ENCODE measurements at regions not wholly inside any gene's neighbourhood (a gene's known extent, or its start where the extent isn't known, plus 50 kb on each side); places are given as distances from the start of the nearest gene placed in this dataset.

DNA sequence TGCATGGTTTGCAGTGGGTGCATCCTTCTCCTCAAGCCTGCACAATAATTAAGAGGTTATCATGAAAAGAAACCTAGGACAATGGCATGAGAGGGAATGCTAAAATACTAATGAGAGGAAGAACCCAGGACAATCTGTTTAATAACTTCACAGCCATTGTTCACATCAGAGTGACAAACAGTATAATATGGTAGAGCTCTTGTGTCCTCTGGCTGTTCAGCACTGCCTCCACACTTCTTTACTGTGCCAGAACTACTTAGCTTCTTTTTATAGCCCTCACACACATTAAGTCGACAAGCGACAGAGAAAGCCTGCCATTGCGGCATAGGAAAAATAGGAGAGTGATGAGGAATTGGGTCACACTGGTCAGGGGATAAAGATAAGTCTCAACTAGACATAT is 65.0 kb upstream of the MEIS2 start:
- TF ChIP-seq JUND (IDR thresholded peaks at IDR 0.05; ENCODE audit: low read depth) = no peak
- in situ Hi-C loops (cut with HindIII; ENCODE audit: low pct_unique_long_range_greater_than_20kb, low sequenced_read_pairs) = no loop called here
- no peak for DNase-seq (ENCODE audit: low read depth in 1 of 2, low spot score in 1 of 2)

DNA sequence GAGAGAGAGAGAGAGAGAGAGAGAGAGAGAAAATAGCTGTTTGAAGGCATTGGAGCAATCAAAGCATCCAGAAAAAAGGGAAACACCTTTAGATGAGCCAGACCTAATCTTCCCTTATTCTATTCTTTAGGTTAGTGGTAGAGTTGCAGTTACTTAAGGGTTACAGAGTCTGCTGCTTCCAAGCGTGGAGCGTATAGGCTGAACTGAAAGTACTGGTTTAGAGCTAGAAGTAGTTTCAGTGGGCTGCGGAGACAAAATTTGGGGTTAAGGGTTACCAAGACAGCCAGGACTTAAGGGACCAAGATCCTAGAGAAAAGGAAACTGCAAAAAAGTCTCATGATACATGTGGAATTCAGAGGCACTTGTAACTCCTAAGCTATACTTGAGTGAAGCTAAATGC is 66.1 kb upstream of the MEIS2 start:
- in situ Hi-C loops (cut with HindIII; ENCODE audit: low pct_unique_long_range_greater_than_20kb, low sequenced_read_pairs) = no loop called here
- TF ChIP-seq JUND (IDR thresholded peaks at IDR 0.05; ENCODE audit: low read depth) = no peak
- DNase-seq (ENCODE audit: low read depth in 1 of 2, low spot score in 1 of 2) = peak in 1 of 2 experiments; percentile 5

DNA sequence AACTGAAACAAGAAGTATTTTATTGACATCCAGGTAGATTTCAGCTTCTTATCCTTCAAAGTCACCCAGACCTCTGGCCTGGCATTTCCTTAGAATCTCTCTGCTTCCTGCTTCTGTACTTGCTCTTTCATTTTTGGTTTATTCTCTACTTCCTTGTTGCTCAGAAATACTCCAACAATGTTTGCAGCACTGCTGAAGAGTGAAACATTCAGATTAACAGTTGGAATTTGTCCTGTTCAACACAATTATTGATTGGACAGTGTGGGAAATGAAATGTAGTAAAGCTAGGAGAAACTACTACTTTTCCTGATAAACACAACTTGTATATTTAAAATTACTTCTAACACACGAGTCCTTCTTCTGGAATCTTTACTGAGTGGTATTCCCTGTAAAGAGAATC is 81.0 kb upstream of the MEIS2 start:
- no peak for TF ChIP-seq JUND (IDR thresholded peaks at IDR 0.05; ENCODE audit: low read depth)
- in situ Hi-C loops (cut with HindIII; ENCODE audit: low pct_unique_long_range_greater_than_20kb, low sequenced_read_pairs) = no loop called here
- no peak for DNase-seq (ENCODE audit: low read depth in 1 of 2, low spot score in 1 of 2)

DNA sequence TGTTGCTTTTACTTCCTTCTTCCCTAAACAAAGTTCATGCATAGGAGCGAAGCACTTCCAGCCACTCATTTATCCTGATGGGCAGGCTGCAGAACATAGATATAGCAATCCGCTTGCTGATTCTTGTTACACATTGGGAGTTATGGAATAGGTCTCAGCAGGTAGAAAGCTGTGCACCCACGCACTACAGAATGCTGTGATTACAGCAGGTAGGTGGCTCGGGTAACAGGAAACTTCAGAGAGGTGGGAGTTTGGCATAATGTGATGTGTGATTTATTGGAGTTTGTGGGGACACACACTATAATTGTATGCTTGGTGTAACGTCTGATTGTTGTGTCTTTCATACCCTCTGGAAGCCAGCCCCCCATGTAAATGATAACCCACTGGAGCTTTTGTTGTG is 99.2 kb upstream of the MEIS2 start:
- no peak for DNase-seq (ENCODE audit: low read depth in 1 of 2, low spot score in 1 of 2)
- in situ Hi-C loops (cut with HindIII; ENCODE audit: low pct_unique_long_range_greater_than_20kb, low sequenced_read_pairs) = no loop called here
- TF ChIP-seq JUND (IDR thresholded peaks at IDR 0.05; ENCODE audit: low read depth) = no peak

DNA sequence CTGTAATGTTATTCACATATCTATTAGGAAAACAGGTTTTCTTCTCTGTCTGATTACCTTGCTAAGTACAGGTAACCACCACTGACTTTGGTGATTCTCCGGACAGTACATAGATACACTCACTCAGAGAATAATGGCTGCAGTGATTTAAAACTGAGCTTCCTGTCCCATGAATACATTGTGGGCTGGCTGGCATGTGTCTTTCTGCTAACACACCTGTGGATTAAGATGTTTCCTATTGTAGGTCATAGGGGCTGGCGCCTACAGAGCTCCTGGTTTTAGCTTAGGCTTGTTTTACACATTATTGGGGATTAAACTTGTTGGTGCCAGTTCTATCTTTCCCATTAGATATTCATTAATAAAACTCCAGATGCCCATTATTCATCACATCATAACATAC is 102.7 kb upstream of the MEIS2 start:
- no peak for DNase-seq (ENCODE audit: low read depth in 1 of 2, low spot score in 1 of 2)
- no peak for TF ChIP-seq JUND (IDR thresholded peaks at IDR 0.05; ENCODE audit: low read depth)
- in situ Hi-C loops (cut with HindIII; ENCODE audit: low pct_unique_long_range_greater_than_20kb, low sequenced_read_pairs) = no loop called here

DNA sequence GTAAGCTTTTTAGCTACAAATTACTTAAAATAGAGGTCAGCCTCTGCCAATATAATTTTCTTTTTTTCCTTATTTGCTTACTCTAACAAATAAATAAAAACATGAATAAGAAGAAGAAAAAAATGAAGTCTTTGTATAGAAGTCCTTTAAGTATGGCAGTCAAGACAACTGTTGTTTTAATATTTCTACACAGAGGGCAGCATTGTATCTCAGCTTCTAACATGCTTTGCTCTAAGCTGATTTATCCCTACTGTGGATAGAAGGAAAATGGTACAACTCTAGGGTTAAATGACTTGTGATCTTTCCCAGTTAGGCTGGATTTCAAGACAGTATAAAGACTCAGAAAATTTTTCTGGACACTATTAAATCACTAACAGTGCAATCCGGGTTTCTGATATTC is 104.3 kb upstream of the MEIS2 start:
- TF ChIP-seq JUND (IDR thresholded peaks at IDR 0.05; ENCODE audit: low read depth) = no peak
- DNase-seq (ENCODE audit: low read depth in 1 of 2, low spot score in 1 of 2) = peak in 1 of 2 experiments; percentile 45
- in situ Hi-C loops (cut with HindIII; ENCODE audit: low pct_unique_long_range_greater_than_20kb, low sequenced_read_pairs) = no loop called here

DNA sequence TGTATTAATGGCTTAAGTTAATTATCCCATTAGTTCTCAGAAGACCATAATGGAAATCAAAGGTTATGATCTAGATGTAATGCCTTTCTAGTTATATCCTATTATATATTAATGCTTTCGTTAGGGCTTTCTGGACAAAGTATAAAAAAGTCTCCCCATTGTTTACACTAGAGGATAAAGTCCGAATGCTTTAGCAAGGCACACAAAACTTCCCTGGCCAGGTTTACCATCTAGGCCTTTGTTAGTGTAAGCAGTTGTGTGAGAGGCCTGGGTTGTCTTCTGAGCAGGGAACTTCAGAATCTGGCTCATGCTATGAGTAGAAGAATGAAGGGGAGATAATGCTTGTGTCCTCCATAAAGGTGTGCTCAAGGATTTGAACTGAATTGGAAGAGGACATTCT is 106.3 kb upstream of the MEIS2 start:
- in situ Hi-C loops (cut with HindIII; ENCODE audit: low pct_unique_long_range_greater_than_20kb, low sequenced_read_pairs) = no loop called here
- no peak for TF ChIP-seq JUND (IDR thresholded peaks at IDR 0.05; ENCODE audit: low read depth)
- no peak for DNase-seq (ENCODE audit: low read depth in 1 of 2, low spot score in 1 of 2)

DNA sequence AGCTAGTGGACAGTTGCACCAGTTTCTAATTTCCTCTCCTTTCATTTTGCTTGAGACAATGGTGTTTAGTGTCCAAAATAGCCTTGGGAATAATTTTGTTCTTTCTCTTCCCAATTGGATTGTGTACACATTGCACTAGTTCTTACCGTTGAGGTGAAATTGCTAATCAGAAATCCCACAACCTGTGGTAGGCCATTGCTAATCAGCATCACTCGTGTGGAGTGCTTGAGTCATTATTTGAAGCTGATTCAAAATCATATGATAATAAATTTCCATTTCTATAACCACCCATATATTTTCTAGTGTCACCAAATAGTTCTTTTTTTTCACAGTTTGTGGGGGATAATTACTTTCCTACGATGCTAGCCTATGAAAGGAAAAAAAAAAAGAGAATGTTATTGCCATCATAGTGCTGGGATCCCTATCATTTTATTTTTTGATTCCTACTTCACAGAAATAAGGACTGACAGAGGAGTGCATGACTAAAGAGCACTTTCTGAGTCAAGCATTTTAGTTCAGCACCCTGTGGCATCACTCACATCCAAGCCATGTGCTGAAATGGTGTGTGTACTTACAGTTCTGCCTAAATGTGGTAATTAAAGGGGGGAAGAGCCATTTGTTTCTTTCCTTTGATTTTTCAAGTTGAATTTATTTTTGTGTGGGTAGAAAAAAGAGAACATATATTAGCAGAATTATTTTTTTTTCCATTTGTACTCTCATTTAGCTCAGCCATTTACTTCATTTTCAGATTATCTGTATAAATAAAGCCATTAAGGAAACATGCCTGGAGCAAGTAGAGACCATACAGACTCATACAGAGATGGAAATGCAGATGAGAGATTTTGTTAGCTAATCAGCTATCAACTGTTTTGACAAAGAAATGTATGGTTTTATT is 108.0 kb upstream of the MEIS2 start:
- in situ Hi-C loops (cut with HindIII; ENCODE audit: low pct_unique_long_range_greater_than_20kb, low sequenced_read_pairs) = no loop called here
- DNase-seq (ENCODE audit: low read depth in 1 of 2, low spot score in 1 of 2) = no peak
- TF ChIP-seq JUND (IDR thresholded peaks at IDR 0.05; ENCODE audit: low read depth) = no peak

DNA sequence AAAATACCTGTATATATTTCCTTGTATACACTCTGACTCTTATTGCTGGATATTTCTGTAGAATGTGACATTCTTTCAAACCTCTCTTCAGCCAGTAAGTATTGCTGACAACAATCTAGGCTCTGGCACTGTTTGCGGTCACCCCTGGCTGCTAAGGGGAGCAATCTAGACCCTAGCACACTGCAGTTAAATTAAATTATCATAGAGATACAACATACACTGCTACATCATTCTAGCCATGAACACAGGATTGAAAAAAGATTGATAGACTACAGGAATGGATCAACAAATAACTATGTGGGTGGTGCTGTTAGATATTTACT is 108.7 kb upstream of the MEIS2 start:
- in situ Hi-C loops (cut with HindIII; ENCODE audit: low pct_unique_long_range_greater_than_20kb, low sequenced_read_pairs) = no loop called here
- DNase-seq (ENCODE audit: low read depth in 1 of 2, low spot score in 1 of 2) = no peak
- no peak for TF ChIP-seq JUND (IDR thresholded peaks at IDR 0.05; ENCODE audit: low read depth)

DNA sequence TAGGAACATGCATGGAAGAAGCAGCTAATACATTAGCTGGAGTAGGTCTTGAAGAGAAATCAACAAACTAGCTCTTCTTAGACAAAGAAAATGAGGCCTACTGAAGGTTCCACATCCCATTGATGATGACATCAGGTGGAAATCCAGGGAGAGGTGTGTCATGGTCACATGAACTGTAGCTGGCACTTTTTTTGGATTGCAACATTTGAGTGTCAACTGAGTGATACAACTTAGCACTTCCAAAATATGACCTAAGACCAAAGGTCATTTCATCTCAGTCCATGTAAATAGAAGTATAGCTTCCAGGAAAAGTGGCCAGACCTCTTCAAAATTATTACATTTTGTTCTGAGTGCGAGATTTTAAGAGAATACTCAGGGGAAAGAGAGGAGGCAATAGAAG is 117.2 kb upstream of the MEIS2 start:
- DNase-seq (ENCODE audit: low read depth in 1 of 2, low spot score in 1 of 2) = peak in 1 of 2 experiments; percentile 14
- in situ Hi-C loops (cut with HindIII; ENCODE audit: low pct_unique_long_range_greater_than_20kb, low sequenced_read_pairs) = no loop called here
- no peak for TF ChIP-seq JUND (IDR thresholded peaks at IDR 0.05; ENCODE audit: low read depth)

DNA sequence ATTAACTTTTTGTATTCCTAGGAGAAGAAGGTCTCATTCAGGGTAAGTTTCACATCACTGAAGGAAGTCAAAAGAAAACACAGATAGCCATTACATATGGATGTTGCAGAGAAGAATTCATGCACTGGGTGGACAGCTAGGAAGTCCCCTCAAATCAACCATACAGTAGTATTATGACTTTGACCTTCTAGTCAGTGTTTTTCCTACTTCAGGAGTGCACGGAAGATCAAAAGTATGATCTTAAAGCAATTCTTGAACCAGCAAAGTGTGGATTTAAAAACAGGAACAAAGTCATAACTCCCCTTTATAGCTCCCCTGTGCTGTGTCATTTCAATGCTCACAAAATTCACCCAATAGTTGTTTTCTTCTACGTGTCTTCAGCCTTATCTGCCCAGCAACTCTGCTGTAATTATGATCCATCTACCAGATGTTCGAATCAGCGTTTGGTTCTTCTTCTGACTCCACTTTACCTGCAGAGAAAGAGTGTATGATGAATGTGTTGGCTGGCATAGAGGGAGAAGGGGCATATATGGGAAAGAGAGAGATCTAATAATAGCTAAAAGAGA is 118.1 kb upstream of the MEIS2 start:
- DNase-seq (ENCODE audit: low read depth in 1 of 2, low spot score in 1 of 2) = no peak
- TF ChIP-seq JUND (IDR thresholded peaks at IDR 0.05; ENCODE audit: low read depth) = no peak
- in situ Hi-C loops (cut with HindIII; ENCODE audit: low pct_unique_long_range_greater_than_20kb, low sequenced_read_pairs) = no loop called here

DNA sequence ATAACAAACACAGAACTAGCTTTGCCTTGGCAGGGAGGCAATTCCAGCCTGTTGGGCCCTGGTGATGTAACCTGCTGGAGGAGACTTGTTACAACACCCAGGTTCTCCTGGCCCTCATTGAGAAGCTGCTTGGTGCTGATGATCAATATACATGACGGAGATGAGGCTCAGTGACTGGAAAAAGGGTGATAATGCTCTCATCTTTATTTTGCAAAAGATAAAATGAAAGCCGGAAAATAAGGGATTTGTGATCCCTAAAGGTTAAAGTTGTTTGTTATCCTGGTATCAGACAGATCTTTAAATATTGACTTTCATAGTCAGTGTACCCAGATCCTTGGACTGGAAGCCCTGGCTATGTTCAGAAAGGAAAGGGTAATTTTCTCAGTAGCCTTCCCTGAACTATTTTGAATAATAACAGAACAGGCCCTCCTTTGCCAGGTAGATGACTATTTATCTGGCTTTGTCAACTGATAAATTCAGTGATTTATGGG is 118.9 kb upstream of the MEIS2 start:
- TF ChIP-seq JUND (IDR thresholded peaks at IDR 0.05; ENCODE audit: low read depth) = no peak
- peak in 1 of 2 experiments; percentile 32 for DNase-seq (ENCODE audit: low read depth in 1 of 2, low spot score in 1 of 2)
- in situ Hi-C loops (cut with HindIII; ENCODE audit: low pct_unique_long_range_greater_than_20kb, low sequenced_read_pairs) = no loop called here

DNA sequence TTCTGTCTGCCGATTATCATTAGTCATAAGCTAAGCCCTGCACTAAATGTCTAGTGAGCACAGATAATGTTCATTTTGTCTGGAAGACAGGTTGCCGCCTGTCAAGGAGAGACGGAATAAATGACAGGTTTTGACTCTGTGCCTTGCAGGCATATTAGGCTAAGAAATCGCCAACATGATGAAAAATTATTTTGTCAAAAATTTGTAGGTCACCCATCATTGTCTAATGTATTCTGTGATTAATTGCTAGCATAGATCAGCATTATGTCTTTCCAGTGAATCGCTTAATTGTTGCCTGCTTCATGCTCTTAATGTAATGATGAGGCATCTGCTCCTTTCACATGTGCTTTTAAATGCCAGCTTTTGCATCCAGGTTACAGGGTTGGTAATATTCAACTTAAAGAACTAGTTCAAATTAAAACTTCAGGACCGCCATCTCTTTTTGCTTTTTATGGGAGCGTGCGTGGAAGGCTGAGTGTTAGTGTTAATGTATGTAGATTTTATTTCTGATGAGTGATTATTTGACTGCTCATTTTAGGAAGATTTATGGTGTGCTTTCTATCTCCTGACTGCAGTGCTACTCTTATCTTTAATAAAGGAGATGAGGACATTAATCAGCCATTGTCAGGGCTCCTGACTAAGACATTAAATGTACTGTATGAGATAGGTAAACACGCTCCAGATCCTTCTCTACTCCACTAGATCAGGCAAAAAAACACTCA is 120.8 kb upstream of the MEIS2 start:
- in situ Hi-C loops (cut with HindIII; ENCODE audit: low pct_unique_long_range_greater_than_20kb, low sequenced_read_pairs) = no loop called here
- DNase-seq (ENCODE audit: low read depth in 1 of 2, low spot score in 1 of 2) = no peak
- no peak for TF ChIP-seq JUND (IDR thresholded peaks at IDR 0.05; ENCODE audit: low read depth)

All from T47D (cell line).